KOPT-K1 (cell line): ENCODE measurements at regions not wholly inside any gene's neighbourhood (a gene's known extent, or its start where the extent isn't known, plus 50 kb on each side); places are given as distances from the start of the nearest gene placed in this dataset.
"Not testable (repeated sequence)": the region's sequence is repeated elsewhere in the genome, so short reads cannot be mapped to it uniquely, and the experiment has no call there.

ENCODE experiments used
- H3K27ac ChIP-seq: fragments of 200-600 bp; sonication (generic); 2 replicates; pipeline ENCODE4 v1.5.1; 2016; ENCODE audit warnings: antibody characterized with exemption, mild to moderate bottlenecking, low read depth, low read length; ENCODE audit not compliant: poor library complexity, severe bottlenecking
- H3K36me3 ChIP-seq: fragments of 200-600 bp; sonication (generic); 2 replicates; pipeline ENCODE4 v1.5.1; 2017; ENCODE audit warnings: antibody characterized with exemption, mild to moderate bottlenecking, low read length, moderate library complexity; ENCODE audit not compliant: insufficient read depth
- H3K9me3 ChIP-seq: fragments of 200-600 bp; sonication (generic); 2 replicates; pipeline ENCODE4 v1.5.1; 2017; ENCODE audit warnings: antibody characterized with exemption, low read length, mild to moderate bottlenecking; ENCODE audit not compliant: insufficient read depth, poor library complexity, severe bottlenecking

GRCh38 chr9:40909111-40909510, 219.4 kb downstream of the FOXD4L6 start:
- H3K27ac ChIP-seq, H3K36me3 ChIP-seq: not testable (repeated sequence)
- peaks cover 77% of the 10 kb centered on the region for H3K9me3 ChIP-seq

- Histone ChIP-seq H3K9me3 (peaks cover 67% of the 10 kb centered on the region), H3K36me3 (no peaks in the 10 kb centered on the region), H3K27ac (no peak overlapping the region)
Observed at GRCh38 chr9:40907657-40908624, 220.5 kb downstream of the FOXD4L6 start.

DNA sequence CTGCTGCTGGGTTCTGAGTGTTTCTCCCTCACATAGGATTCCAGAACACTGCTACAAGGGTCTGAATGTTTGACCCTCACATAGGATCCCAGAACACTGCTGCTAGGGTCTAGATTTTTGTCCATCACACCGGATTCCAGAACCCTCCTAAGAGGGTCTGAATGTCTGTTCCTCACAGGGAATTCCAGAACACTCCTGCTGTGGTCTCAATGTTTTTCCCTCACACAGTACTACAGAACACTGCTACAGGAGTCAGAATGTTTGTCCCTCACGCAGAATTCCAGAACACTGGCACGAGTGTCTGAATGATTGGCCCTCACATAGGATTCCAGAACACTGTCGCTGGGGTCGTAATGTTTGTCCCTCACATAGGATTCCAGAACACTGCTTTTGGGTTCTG, 221.6 kb downstream of the FOXD4L6 start:
- not testable (repeated sequence) for H3K36me3 ChIP-seq, H3K27ac ChIP-seq
- peaks cover 64% of the 10 kb centered on the region for H3K9me3 ChIP-seq

- not testable (repeated sequence) for H3K27ac ChIP-seq, H3K36me3 ChIP-seq
- H3K9me3 ChIP-seq: peaks cover 14% of the 10 kb centered on the region
Observed at GRCh38 chr9:40892315-40892714, 236.2 kb downstream of the FOXD4L6 start.

GRCh38 chr9:40885858-40886257, 242.6 kb downstream of the FOXD4L6 start:
- H3K36me3 ChIP-seq, H3K27ac ChIP-seq: not testable (repeated sequence)
- H3K9me3 ChIP-seq: peaks cover 35% of the 10 kb centered on the region

- H3K36me3 ChIP-seq, H3K27ac ChIP-seq: not testable (repeated sequence)
- peaks cover 35% of the 10 kb centered on the region for H3K9me3 ChIP-seq
Observed at GRCh38 chr9:40884902-40885490, 243.5 kb downstream of the FOXD4L6 start.

DNA sequence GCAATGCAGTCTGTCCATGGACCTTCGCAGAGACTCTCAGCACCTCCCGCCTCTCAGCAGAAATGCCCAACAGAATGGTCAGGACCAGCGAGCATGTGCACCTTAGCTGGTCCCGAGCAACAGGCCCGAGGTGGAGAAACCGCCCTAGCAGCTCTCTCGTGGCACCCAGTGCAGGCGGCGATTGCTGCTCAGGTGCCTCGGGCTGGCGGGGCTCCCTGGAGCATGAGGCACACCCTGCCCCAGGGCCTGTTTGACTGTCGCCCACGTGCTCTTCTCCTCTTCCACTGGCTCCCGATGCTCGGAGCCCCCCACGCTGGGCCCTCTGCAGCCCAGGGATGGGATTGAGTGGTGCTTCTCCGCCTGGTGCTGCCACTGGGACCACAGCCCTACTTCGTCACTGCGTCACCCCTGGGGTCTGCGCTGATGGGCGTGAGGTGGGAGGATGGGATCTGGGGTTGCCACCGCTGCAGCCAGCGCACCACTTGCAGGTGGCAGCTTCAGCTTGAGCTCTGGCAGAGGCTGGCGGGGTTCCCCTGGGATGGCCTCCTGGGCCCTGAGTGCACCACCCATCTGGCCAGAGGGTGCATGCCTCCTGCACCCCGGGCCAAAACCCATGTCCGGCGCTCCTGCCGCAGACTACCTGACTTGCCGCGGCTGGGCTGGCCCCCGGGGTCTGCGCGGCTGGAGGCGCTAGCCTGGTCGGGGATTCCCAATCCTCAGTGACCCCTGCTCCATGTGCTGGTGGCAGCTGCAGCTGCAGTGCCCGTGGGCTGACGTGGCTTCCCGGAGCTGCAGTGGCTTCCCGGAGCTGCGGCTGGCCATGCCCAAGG, 244.2 kb downstream of the FOXD4L6 start:
- Histone ChIP-seq H3K9me3 (peaks cover 31% of the 10 kb centered on the region), H3K27ac (no peak overlapping the region), H3K36me3 (no peaks in the 10 kb centered on the region)

GRCh38 chr9:40883423-40884071, 244.9 kb downstream of the FOXD4L6 start:
- H3K27ac ChIP-seq, H3K36me3 ChIP-seq: not testable (repeated sequence)
- peaks cover 30% of the 10 kb centered on the region for H3K9me3 ChIP-seq

- peaks cover 22% of the 10 kb centered on the region for H3K9me3 ChIP-seq
- not testable (repeated sequence) for H3K36me3 ChIP-seq, H3K27ac ChIP-seq
Observed at GRCh38 chr9:40873753-40874295, 254.7 kb downstream of the FOXD4L6 start.

GRCh38 chr9:40868437-40868836, 260.0 kb downstream of the FOXD4L6 start:
- H3K36me3 ChIP-seq, H3K27ac ChIP-seq: not testable (repeated sequence)
- H3K9me3 ChIP-seq: peaks cover 20% of the 10 kb centered on the region
